HEK293T (cell line): ENCODE measurements at regions not wholly inside any gene's neighbourhood (a gene's known extent, or its start where the extent isn't known, plus 50 kb on each side); places are given as distances from the start of the nearest gene placed in this dataset.

Experiments
- ARNT ChIP-seq: fragments of 450-650 bp; IDR thresholded peaks from 2 replicates; pipeline ENCODE4 v1.6.1; 2017; ENCODE audit warnings: mild to moderate bottlenecking
- BHLHE40 ChIP-seq: fragments of 450-650 bp; IDR thresholded peaks from 2 replicates; pipeline ENCODE4 v1.6.1; 2016; ENCODE audit warnings: mild to moderate bottlenecking, moderate library complexity, borderline replicate concordance
- CTBP1 ChIP-seq: fragments of 450-650 bp; IDR thresholded peaks from 2 replicates; pipeline ENCODE4 v1.6.1; 2016; ENCODE audit warnings: borderline replicate concordance
- ELF4 ChIP-seq: fragments of 450-650 bp; IDR thresholded peaks from 2 replicates; pipeline ENCODE4 v1.6.1; 2017; ENCODE audit warnings: antibody characterized with exemption
- FOXM1 ChIP-seq: fragments of 450-650 bp; IDR thresholded peaks from 2 replicates; pipeline ENCODE4 v1.6.1; 2017; ENCODE audit warnings: mild to moderate bottlenecking, borderline replicate concordance
- L3MBTL2 ChIP-seq: fragments of 450-650 bp; conservative IDR thresholded peaks from 2 replicates; pipeline ENCODE4 v1.6.1; 2016; ENCODE audit warnings: mild to moderate bottlenecking
- LEF1 ChIP-seq: fragments of 450-650 bp; IDR thresholded peaks from 2 replicates; pipeline ENCODE4 v1.6.1; 2017; ENCODE audit warnings: mild to moderate bottlenecking, borderline replicate concordance
- SP1 ChIP-seq: fragments of 450-650 bp; IDR thresholded peaks from 2 replicates; pipeline ENCODE4 v1.6.1; 2017
- SUZ12 ChIP-seq: fragments of 450-650 bp; IDR thresholded peaks from 2 replicates; pipeline ENCODE4 v1.6.1; 2016; ENCODE audit warnings: mild to moderate bottlenecking
- ZNF384 ChIP-seq: fragments of 450-650 bp; IDR thresholded peaks from 2 replicates; pipeline ENCODE4 v1.6.1; 2016

- TF ChIP-seq BHLHE40, result no peak
- no peak for TF ChIP-seq ARNT
- no peak for TF ChIP-seq FOXM1
- TF ChIP-seq LEF1, result no peak
- no peak for TF ChIP-seq SP1
- no peak for TF ChIP-seq ZNF384
- TF ChIP-seq CTBP1, result no peak
- no peak for TF ChIP-seq L3MBTL2
- TF ChIP-seq SUZ12, result no peak
- no peak for TF ChIP-seq ELF4
Measured at GRCh38 chr2:189268763-189269162, 89.2 kb upstream of the COL5A2 start.
